ENCODE measurements at regions not wholly inside any gene's neighbourhood (a gene's known extent, or its start where the extent isn't known, plus 50 kb on each side); places are given as distances from the start of the nearest gene placed in this dataset.
A peak's percentile ranks its signal among the peaks of the same experiment; 100 is the strongest.

- in situ Hi-C loops (cut with MboI; ENCODE audit: low sequenced_read_pairs, unreplicated experiment) = no loop called here
- DNase-seq (ENCODE audit: low spot score) = no peak
- TF ChIP-seq CTCF (IDR thresholded peaks at IDR 0.05; ENCODE audit: borderline replicate concordance, control extremely low read depth, extremely low read depth, insufficient read depth, missing control alignments) = peak; percentile 28
Observed at GRCh38 chr1:93734999-93735398, 53.4 kb upstream of the BCAR3 start.

GRCh38 chr1:93733340-93733739, 51.7 kb upstream of the BCAR3 start:
- TF ChIP-seq CTCF (IDR thresholded peaks at IDR 0.05; ENCODE audit: borderline replicate concordance, control extremely low read depth, extremely low read depth, insufficient read depth, missing control alignments) = no peak
- no peak for DNase-seq (ENCODE audit: low spot score)
- in situ Hi-C loops (cut with MboI; ENCODE audit: low sequenced_read_pairs, unreplicated experiment) = no loop called here

- in situ Hi-C loops (cut with MboI; ENCODE audit: low sequenced_read_pairs, unreplicated experiment) = no loop called here
- no peak for TF ChIP-seq CTCF (IDR thresholded peaks at IDR 0.05; ENCODE audit: borderline replicate concordance, control extremely low read depth, extremely low read depth, insufficient read depth, missing control alignments)
- DNase-seq (ENCODE audit: low spot score) = no peak
Observed at GRCh38 chr1:93732514-93732913, 50.9 kb upstream of the BCAR3 start.

All from GM13976 (cell line).